Suppressor macrophage treated with lipopolysaccharide for 1 hour (primary cell): ENCODE measurements at regions not wholly inside any gene's neighbourhood (a gene's known extent, or its start where the extent isn't known, plus 50 kb on each side); places are given as distances from the start of the nearest gene placed in this dataset.

Experiments used
- DNase-seq, 3 donors: peaks; one replicate each; pipeline ENCODE4 v3.0.0-alpha.2; 2020 to 2022

DNA sequence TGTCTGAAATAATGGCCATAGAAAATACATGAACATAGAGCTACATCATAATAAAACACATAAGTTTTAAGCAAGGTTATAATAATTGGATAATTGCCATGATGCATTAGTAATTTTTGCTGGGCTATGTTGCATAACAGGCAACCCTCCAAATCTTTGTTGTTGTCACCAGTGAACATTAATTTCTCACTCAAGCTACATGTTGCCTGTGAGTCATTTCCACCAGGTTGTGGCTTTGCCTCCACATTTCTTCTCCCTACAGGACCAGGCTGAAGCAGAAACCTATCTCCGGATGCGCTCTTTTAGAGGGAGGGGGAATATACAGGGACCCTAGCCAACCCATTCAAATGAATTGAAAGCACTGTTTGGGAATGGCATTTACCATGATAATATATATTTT, 347.7 kb downstream of the GABRG1 start:
- DNase-seq = no peak

DNA sequence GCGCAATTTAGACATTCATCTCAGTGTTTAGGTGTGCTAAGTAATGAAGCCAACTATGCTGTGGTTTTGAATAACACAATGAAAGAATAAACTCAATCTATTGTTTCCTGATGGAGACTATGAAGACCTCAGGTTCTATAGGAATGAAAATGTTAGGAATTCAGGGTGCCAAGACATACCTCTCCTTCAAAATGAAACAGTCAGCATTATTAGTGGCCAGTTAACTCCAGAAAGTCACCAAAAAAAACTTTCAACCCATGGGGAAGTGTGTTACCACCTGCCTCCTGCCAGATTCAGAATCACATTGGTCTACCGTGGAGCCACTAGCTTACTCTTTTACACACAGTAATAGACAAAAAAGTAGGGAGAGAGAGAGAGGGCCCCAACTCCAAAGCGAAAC, 352.9 kb downstream of the GABRG1 start:
- DNase-seq = no peak

DNA sequence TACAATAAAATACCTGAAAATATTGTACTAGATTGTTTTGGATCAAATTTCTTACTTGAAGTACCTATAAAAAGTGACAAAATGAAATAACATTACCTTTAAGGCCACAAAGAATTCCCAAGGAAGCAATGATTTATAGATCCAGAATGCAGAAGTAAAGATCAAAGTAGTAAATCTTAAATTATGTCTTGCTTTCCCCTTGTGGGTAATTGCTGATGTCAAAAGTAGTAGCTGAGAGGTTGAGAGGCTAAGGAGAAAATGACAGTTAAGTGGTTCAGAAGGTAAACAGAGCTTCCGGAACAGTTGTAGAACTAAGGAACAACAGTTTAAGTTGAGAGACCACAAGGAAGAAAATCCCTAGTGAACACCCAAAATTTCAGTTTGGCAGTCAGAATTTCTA, 358.3 kb downstream of the GABRG1 start:
- no peak for DNase-seq

DNA sequence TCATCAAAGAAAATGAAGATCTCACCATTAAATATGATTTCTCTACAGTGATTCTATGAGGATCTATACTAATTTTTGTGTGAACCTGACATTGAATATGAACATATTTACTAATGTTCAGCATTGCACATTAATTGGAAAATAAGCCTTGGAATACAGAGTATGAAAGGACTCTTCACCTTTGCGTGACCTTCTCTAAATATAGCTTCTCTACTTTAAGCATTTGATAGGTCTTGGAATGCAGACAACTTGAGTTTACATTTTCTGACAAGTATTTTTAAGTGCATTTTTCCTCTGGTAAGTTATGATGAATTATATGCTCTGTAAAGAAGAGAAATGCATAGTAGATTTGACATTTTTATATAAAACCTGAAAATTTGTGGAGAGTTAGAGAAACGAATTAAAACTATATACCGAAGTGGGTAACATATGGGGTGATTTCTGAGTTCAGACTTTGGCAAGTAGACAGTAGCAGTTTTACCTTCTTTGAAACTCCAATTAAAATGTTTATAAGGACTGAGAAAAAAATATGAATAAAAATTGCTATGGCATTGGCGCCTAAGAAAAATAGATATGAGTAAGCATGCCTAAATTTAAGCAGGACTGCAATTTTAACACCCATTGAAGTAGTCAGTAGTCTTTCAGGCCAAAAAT, 371.9 kb downstream of the GABRG1 start:
- DNase-seq = no peak

DNA sequence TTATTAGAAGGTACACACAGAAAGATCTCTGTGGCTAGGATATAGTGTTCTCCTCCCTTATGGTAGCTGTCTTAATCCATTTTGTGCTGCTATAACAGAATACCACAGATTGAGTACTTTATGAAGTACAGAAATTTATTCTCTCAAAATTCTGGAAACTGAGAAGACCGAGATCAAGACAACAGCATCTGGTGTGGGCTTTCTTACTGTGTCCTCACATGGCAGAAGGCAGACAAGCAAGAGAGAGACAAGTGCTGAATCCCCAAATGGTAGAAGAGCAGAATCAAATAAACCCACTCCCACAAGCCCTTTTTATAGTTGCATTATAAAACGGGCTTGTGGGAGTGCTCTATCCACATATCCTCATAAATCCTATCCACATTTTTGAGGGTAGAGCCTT, 373.1 kb downstream of the GABRG1 start:
- no peak for DNase-seq

DNA sequence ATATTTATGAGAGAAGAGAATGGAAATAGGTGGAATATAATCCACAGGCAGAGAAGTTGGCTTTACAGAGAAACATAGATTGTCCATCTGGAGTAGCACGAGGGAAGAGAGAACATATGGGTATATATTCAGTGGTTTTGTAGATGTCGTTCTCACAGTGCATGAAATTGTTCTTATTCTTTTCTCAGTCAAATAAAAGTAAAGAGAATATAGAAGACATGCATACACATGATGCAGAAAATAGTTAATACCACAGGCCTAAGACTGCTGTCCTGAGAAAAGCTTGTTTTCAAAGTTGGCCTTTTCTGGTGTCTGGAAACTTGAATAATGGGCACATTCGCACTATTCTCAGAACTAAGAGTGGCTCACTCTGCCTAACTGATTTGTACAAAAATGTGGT, 378.1 kb downstream of the GABRG1 start:
- no peak for DNase-seq

DNA sequence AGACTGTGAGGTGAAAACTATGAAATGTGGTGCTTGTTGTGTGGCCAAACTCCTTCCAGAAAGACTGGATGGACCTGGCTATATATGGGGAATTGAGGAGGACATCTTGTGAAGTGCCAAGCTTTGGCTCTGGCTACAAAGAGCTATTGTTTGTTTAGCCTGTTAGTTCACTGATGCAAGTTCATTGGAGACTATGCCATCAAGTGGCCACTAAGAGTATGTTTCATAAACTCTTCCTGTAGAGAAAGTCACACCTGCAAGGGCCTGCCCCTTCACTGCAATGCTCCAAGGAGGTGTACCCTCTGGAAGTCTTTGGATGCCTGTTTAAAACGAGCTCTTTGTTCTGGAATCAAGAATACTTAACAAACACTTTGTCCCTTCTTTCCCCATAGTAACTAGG, 382.0 kb downstream of the GABRG1 start:
- DNase-seq = no peak

DNA sequence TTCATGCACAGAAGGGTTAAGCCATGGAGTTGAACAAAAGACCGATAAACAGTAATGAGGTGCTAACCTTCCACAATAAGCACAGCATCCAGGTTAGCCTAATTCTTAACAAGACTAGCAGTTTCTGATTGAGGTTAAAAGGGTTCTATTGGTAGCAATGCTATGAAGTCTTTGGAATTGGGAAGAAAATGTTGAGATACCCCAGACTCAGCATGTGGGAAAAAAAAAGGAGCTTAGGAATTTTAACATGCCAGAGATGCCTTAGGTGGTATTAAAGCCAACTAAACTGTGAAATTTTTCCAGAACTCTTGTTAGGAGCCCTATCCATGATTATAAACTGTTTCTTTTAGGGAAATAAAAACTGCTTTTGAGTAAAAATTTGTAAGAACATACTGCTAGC, 391.7 kb downstream of the GABRG1 start:
- no peak for DNase-seq

DNA sequence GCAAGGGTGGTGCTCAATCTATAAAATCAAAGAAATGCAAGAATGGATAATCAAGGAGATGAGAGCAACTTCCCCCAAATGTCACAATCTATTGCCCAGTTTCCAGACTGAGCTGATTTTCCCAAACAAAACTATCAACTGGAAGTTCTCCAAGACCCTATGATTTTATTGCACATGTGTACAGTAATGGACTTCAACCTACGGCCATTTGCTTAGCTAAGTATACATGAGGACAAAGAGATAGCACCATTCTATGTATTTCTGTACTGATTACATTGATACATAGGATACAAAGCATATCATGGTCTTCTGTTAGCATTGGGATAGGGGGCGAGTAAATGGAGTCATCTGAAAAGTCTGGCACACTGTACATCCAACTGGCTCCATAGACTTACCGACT, 407.8 kb downstream of the GABRG1 start:
- DNase-seq = no peak

DNA sequence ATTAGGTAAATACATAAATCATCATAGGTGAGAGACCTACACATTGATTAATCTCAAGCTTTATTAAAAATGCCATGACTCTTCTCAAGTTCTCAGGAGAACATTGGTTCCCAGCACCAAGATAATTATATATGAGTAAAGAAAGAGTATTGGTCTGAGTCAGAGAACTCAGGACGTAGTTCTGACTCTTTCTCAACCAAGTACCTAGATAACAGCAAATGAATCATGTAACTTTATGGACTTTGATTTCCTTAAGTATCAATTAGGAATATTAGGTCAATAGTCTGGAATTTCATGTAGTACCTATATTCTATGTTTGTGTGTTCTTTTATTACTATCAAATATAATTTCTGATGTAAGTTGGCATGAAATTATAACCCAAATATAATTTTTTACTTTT, 409.9 kb downstream of the GABRG1 start:
- DNase-seq = no peak

DNA sequence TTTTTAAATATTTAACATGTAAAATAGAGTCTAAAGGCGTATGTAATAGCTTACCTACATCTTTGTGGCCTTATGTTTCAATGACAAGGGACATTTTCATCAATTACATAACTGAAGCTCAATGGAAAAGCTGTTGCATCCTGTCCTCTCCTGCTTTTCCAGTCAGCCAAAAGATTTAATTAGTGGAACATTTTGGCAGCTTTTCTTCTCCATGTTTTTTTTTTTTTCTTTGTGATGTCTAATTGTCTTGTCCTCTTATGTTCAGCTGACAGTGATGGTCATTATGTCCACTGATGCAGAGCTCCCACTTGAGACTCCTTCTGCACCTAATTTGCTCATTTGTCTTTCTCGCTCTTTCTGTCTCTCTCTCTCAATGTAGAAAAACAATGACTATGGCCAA, 422.2 kb downstream of the GABRG1 start:
- DNase-seq = no peak

DNA sequence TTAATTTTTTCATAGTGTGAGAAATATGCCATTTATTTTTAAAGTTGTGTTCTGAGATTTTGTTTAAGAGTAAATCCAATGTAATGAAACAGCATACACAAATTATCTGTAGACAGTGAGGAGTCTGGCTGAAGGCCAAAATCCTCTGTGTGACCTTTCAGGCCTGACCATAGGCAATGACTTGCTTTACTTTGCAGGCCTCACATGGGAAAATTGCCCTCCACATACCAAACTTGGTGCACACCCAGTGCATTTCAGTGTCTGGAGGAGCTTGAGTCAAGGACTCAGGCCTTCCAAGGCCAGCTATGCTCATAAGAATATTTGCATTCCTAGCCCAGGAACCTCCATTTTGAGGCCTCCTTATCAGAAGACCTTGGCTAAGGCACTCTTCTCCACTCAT, 430.1 kb downstream of the GABRG1 start:
- DNase-seq = no peak

DNA sequence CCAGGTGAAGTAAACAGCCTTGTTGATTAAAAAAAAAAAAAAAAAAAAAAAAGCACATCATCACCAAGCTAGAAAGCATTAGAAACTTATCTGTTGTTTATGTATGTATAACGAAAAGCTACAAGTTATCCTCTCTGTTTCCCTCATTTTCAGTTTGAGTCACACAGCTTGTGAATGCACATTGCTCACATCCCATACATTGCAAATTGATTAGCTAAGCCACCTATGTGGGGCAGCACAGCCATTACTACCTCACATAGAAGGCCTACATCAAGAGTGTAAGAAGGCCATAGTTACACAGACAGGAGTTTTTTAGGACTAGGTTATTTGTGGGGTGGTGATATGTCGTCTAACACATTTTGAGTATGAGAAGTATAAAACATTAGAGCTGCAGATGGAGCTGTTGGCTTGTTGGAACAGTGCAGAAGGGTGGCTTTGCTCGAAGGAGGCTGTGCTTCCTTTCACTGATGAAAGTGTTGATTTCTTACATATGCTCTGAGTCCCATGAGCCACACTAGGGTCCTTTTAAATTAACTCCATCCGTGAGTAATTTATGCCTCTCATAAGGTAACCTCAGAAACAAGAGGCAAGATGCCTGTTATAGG, 431.6 kb downstream of the GABRG1 start:
- no peak for DNase-seq

DNA sequence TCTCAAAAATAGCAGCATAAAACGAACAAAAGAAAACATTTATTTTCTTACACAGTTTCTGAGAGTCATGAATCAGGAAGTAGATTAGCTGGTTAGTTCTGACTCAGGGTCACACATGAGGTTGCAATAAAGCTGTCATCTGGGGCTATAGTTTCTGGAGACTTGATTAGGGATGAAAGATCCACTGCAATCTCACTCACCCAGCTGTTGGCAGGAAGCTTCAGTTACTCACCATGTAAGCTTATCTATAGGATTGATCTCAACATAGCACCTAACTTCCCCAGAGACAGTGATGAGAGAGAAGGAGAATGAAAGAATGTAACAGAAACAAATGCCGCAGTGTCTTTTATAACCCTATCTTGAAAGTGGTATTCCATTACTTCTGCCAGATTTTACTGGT, 435.5 kb downstream of the GABRG1 start:
- DNase-seq = no peak

DNA sequence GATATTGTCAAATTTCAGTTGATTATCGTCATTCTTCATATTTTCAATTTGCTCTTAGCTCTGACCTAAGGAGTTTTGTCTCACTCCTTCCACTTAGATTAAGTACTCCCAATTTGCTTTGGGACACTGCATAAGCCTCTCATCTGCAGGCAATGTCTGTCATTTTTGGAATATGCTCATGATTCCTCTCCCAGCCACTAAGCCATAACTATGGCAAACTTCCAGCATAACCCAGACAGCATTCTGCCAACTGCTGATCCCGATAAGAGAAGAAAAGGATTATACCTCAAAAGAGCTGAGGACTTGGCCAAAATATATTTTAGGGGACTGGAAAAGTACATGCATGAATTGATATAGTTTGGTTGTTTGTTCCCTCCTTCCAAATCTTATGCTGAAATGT, 444.4 kb downstream of the GABRG1 start:
- DNase-seq = no peak

DNA sequence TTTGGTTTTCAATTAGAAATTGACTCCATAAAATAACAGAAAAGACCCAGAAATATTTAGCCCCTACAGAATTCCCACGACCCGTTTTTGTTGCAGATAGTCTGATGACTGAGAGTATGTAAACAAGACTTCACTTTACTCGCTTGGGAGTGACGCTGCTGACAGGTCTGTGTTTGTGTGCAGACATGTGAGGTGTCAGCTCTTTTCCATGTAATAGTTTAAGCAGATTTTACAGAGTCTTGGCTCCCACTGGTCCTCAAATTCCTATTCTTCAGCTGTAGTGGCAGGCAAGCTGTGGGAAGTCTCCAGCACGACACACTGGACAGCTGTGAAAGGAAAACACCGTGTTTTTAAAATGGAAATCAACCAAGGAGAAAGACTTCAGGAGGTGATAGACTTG, 455.7 kb downstream of the GABRG1 start:
- DNase-seq = no peak

DNA sequence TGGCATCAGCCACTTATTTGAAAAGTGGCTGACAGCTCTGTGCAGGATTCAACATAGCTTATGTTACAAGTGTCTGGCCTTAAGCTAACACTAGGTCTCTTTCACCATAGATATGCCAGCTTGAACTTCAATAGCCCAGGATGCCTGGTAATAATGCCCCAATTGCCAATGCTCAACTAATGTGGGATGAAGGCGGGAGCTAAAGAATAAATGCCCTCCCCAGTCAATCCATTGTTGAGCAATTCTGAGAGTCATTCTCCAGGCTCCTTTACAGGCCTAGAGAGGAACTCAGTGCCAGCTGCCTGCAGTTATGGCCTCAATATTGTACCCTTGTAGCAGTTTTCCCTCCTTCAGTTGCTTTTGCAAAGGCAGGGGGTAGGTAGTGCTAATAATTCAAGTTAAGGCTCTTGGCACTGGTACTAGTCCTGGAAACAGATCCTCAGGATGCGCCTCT, 460.2 kb downstream of the GABRG1 start:
- DNase-seq = no peak

DNA sequence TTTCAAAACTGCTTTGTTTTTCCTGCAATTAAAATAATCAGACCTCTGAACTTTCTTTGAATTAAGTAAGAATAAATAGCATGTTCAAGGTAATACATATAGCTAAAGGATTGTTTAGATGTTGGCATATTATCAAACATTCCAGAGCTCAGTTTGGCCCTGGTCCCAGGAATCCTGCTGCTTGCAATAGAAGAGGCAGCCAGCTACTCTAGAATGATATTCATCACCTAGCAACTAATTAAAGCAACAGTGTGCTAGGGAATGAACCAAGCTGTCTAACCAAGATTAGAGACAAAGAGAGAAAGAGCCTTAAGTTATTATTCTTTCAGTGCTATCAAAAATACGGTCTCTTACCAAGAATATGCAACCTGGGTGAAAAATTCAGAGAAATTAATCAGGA, 460.9 kb downstream of the GABRG1 start:
- no peak for DNase-seq

DNA sequence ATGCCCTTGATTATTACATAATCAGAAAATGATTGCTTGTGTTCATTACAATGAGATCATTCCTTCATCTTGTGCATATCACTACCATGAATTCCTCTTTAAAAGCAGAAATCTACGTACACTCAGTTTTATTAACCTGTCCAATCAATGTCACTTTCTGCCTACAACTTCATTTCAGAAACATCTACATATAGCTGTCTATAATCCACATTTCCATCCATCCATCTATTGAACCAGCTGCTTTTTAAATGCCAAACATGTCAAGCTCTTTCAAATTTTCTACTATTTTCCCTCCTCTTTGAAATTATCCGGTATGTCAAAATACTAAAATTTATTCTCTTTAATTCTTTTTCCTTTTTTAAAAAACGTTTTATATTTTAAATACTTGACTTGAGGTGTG, 462.0 kb downstream of the GABRG1 start:
- DNase-seq = no peak

DNA sequence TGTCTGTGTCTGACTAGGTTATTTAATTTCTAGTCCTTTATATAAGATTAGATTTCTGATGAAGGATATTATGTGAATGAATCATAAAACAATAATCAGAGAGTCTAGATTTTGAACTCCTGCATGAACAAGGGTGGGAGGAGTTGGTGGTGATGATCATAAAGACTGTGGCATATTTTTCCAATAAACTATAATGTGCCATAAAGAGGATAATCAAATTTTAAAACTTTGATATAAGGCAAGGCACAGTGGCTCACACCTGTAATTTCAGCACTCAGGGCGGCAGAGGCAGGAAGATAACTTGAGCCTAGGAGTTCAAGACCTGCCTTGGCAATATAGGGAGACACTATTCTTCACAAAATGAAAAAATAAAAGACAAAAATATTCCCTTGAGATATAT, 473.3 kb downstream of the GABRG1 start:
- DNase-seq = no peak

DNA sequence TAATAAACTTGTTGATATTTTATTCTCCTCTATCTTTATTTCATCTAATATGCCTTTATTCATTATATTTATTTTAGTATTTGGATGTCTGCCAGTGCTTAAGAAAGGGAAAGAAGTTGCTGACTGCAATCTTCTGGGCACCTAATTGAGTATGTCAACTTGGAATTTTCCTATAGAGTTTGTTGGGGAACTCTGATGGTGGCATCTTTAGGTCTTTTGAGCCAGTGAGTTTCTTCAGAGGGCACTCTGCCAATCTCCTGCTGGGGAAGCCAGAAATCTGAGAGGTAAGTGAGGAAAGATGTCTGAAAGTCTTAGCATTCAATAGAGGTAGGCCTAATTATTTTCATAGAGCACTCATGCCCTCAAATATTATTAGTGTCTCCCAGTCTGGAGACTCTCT, 475.0 kb downstream of the GABRG1 start:
- no peak for DNase-seq

DNA sequence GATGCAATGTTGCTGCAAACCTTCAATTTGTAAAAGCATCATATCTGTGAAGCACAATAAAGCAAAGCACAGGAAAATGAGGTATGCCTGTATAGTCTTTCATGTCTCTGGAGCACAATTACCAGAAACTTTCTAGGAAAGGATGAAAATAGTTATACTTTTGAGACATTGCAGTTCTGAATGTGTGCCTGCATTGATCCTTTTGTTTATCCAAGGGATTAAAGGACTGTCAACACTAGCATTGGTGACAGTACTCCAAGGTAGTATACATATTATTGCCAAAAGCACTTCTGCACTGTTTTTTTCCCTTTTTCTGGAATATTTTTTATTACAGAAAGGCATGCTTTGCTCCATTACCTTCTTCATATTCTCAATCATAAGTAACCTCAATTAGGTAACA, 476.0 kb downstream of the GABRG1 start:
- no peak for DNase-seq

DNA sequence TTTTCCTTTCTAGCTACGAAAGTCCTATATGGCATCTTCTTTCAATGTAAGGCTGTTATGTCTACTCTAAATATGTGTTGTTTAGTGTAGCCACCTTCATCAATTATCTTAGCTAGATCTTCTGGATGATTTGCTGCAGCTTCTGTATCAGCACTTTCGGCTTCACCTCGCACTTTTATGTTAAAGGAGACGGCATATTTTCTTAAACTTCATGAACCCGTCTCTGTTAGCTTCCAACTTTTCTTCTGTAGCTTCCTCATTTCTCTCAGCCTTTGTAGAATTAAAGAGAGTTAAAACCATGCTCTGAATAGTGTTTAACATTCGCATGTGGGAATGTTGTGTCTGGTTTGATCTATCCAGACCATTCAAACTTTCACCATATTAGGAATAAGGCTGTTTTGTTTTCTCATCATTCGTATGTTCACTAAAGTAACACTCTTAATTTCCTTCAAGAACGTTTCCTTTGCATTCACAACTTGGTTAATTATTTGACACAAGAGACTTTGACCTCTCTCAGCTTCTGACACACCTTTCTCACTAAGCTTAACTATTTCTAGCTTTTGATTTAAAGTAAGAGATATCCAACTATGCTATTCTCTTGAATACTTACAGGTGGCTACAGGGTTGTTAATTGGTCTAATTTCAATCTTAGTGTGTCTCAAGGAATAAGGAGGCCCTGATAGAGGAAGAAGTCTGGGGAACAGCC, 476.8 kb downstream of the GABRG1 start:
- no peak for DNase-seq

DNA sequence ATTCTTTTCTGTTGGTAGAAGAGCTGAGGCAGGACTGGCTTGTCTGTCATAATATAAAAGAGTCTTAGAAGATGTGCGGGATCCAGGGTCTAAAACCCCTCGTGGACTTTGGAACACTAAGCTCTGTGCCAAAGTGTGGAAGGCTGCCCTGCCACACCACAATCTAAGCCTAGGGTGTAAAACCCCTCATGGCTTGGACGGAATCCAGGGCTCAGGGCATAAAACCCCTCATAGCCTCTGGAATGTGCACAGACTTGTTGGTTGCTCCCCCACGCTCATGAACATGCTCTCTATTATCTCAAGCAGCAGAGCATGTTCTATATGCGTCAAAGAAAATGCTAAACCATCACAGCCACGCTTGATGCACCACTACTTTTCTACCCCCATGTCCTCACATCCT, 483.6 kb downstream of the GABRG1 start:
- DNase-seq = no peak

DNA sequence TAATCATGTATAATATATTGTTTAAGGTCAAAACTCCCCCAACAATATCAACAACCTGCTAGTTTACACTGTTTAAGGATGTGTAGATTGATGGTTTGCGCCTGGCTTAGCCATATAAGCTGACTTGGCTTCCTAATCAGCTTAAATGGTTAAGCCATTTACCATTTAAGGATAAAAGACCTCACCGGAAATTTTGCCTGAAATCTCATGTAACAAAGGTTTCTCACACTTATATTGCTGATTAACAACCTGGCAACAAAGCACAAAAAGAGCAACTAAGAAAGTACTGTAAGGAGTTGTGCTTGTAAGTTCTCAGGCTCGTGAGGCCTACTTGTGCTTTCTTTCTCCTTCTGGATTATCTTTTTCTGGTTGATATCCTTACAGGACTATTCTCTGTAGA, 485.2 kb downstream of the GABRG1 start:
- DNase-seq = no peak
